Right lobe of liver (tissue), 6 donors: ENCODE measurements at regions not wholly inside any gene's neighbourhood (a gene's known extent, or its start where the extent isn't known, plus 50 kb on each side); places are given as distances from the start of the nearest gene placed in this dataset.

Experiments
- ATAC-seq, 4 donors: fragments of 200-7000 bp; cut with Tn5 transposase; one replicate each; pipeline ENCODE4 v1.9.1; 2020; ENCODE audit warnings: mild to moderate bottlenecking in 4 of 4, moderate library complexity in 4 of 4
- DNase-seq, 3 donors: peaks; one replicate each; pipeline ENCODE4 v3.0.0-alpha.2; 2020
- H3K27ac ChIP-seq, 3 donors: fragments of 200-600 bp; one replicate each; pipeline ENCODE4 v1.8.0; 2022
- H3K27me3 ChIP-seq, 2 donors: fragments of 200-600 bp; one replicate each; pipeline ENCODE4 v1.8.0; 2022
- H3K36me3 ChIP-seq, 4 donors: fragments of 200-600 bp; sonication (generic) in 1 of 4; one replicate each; pipeline versions ENCODE4 v1.5.1 to v1.8.0; 2017 to 2022; ENCODE audit warnings: control low read depth in 1 of 4
- H3K4me1 ChIP-seq, 4 donors: fragments of 200-600 bp; sonication (generic) in 1 of 4; one replicate each; pipeline versions ENCODE4 v1.5.1 to v1.8.0; 2017 to 2022; ENCODE audit warnings: control low read depth in 1 of 4
- H3K4me3 ChIP-seq, 3 donors: fragments of 200-600 bp; one replicate each; pipeline ENCODE4 v1.8.0; 2022
- H3K9me3 ChIP-seq, 4 donors: fragments of 200-600 bp; sonication (generic) in 1 of 4; one replicate each; pipeline versions ENCODE4 v1.5.1 to v1.8.0; 2017 to 2022; ENCODE audit warnings: control low read depth in 1 of 4
- CTCF ChIP-seq, 4 donors: fragments of 200-600 bp in 3 of 4; fragments of 450-650 bp in 1 of 4; IDR thresholded peaks; one replicate each; pipeline versions ENCODE4 v1.5.1 to v1.8.0; 2016 to 2022; ENCODE audit warnings: antibody characterized with exemption in 4 of 4, mild to moderate bottlenecking in 2 of 4
- POLR2A ChIP-seq: fragments of 450-650 bp; IDR thresholded peaks from one replicate; pipeline ENCODE4 v1.6.1; 2017; ENCODE audit warnings: antibody characterized with exemption, mild to moderate bottlenecking
- WGBS: methylation state at CpG from one replicate; pipeline ENCODE4 v1.1.6; 2018; ENCODE audit warnings: low coverage, low lambda C conversion rate; ENCODE audit not compliant: insufficient coverage; ENCODE audit errors: missing lambda C conversion rate; 5-methylcytosine and 5-hydroxymethylcytosine counted together
- intact Hi-C, 2 donors: fragments of 100-400 bp; cut with DNase I; formaldehyde crosslinking; loops; one replicate each; pipeline versions ENCODE4 v1.11.2 to v1.14.1; 2022
- donor health status: DM: no; HTN: yes; CAD: no.
- donor health status: DM: no; HTN: no; CAD: no.
- donor health status: DM: no; HTN: no; CAD: no.
- donor health status: DM: no; HTN: yes; CAD: no.
- donor health status: DM: no; HTN: yes; CAD: no.

- ATAC-seq: no peak
- DNase-seq: no peak
- no peaks in the 10 kb centered on the region for H3K4me1 ChIP-seq
- no peak for TF ChIP-seq POLR2A
- no peak for TF ChIP-seq CTCF (IDR thresholded peaks at IDR 0.05)
- no peaks in the 10 kb centered on the region for H3K9me3 ChIP-seq
- intact Hi-C loops: no loop called here
- no peak overlapping the region for H3K4me3 ChIP-seq
- no peaks in the 10 kb centered on the region for H3K36me3 ChIP-seq
- WGBS: 81% methylated on average over 5 of the region's 5 CpGs
- no peaks in the 10 kb centered on the region for H3K27me3 ChIP-seq
- no peak overlapping the region for H3K27ac ChIP-seq
These were observed 755.0 kb downstream of the DIAPH3 start for GRCh38 chr13:59408738-59409137.

- H3K9me3 ChIP-seq: no peaks in the 10 kb centered on the region
- H3K4me3 ChIP-seq: no peak overlapping the region
- H3K27ac ChIP-seq: no peak overlapping the region
- no peaks in the 10 kb centered on the region for H3K36me3 ChIP-seq
- no peaks in the 10 kb centered on the region for H3K27me3 ChIP-seq
- 18% methylated on average over 2 of the region's 2 CpGs for WGBS
- intact Hi-C loops: no loop called here
- TF ChIP-seq CTCF (IDR thresholded peaks at IDR 0.05) (no peak), POLR2A (no peak)
- H3K4me1 ChIP-seq: no peaks in the 10 kb centered on the region
- peak in 2 of 4 donors; percentile 29 to 38 for ATAC-seq
- DNase-seq: peak in 1 of 3 donors; percentile 27
These were observed 754.5 kb downstream of the DIAPH3 start for GRCh38 chr13:59409211-59409610.

- Histone ChIP-seq H3K4me3 (no peak overlapping the region), H3K4me1 (no peaks in the 10 kb centered on the region), H3K27me3 (no peaks in the 10 kb centered on the region), H3K36me3 (no peaks in the 10 kb centered on the region), H3K27ac (no peak overlapping the region), H3K9me3 (no peaks in the 10 kb centered on the region)
- ATAC-seq (no peak), DNase-seq (no peak)
- TF ChIP-seq POLR2A (no peak), CTCF (IDR thresholded peaks at IDR 0.05) (no peak)
- 45% methylated on average over 8 of the region's 8 CpGs for WGBS
- intact Hi-C loops: no loop called here
These were observed 754.0 kb downstream of the DIAPH3 start for GRCh38 chr13:59409634-59410200.

GRCh38 chr13:59413126-59413525 lies 750.6 kb downstream of the DIAPH3 start:
- no peak for TF ChIP-seq POLR2A
- TF ChIP-seq CTCF (IDR thresholded peaks at IDR 0.05): no peak
- Histone ChIP-seq H3K27me3 (no peaks in the 10 kb centered on the region), H3K9me3 (no peaks in the 10 kb centered on the region), H3K4me3 (no peak overlapping the region), H3K4me1 (no peaks in the 10 kb centered on the region), H3K36me3 (no peaks in the 10 kb centered on the region), H3K27ac (no peak overlapping the region)
- no peak for ATAC-seq
- intact Hi-C loops: no loop called here
- DNase-seq: no peak

- no peak overlapping the region for H3K27ac ChIP-seq
- H3K27me3 ChIP-seq: no peaks in the 10 kb centered on the region
- no peaks in the 10 kb centered on the region for H3K36me3 ChIP-seq
- no peaks in the 10 kb centered on the region for H3K4me1 ChIP-seq
- no peak for DNase-seq
- WGBS: 25% methylated on average over 1 of the region's 1 CpG
- H3K9me3 ChIP-seq: no peaks in the 10 kb centered on the region
- intact Hi-C loops: no loop called here
- ATAC-seq: no peak
- no peak for TF ChIP-seq CTCF (IDR thresholded peaks at IDR 0.05)
- TF ChIP-seq POLR2A: no peak
- H3K4me3 ChIP-seq: no peak overlapping the region
These were observed 749.7 kb downstream of the DIAPH3 start for GRCh38 chr13:59414006-59414405.
